DMS53 treated with DMSO at 0.1 percent for 48 hours (cell line): ENCODE measurements at regions not wholly inside any gene's neighbourhood (a gene's known extent, or its start where the extent isn't known, plus 50 kb on each side); places are given as distances from the start of the nearest gene placed in this dataset.

Source experiments
- DNase-seq: peaks from one replicate; lab custom pipeline; 2025; ENCODE audit not compliant: unreplicated experiment; lab: John Stamatoyannopoulos, UW

GRCh38 chr12:77504466-77504865 is 326.2 kb upstream of the NAV3 start:
- DNase-seq: no peak

- no peak for DNase-seq
Measured at GRCh38 chr12:77500089-77500488, 330.6 kb upstream of the NAV3 start.

GRCh38 chr12:77497647-77498046 is 333.0 kb upstream of the NAV3 start:
- no peak for DNase-seq

GRCh38 chr12:77496714-77497113 is 334.0 kb upstream of the NAV3 start:
- DNase-seq: no peak

GRCh38 chr12:77494296-77494695 is 336.4 kb upstream of the NAV3 start:
- DNase-seq: no peak

GRCh38 chr12:77493302-77494168 is 337.2 kb upstream of the NAV3 start:
- DNase-seq: no peak

GRCh38 chr12:77492536-77492935 is 338.2 kb upstream of the NAV3 start:
- no peak for DNase-seq

- no peak for DNase-seq
Measured at GRCh38 chr12:77489331-77489970, 341.2 kb upstream of the NAV3 start.

GRCh38 chr12:77488041-77488620 is 342.6 kb upstream of the NAV3 start:
- no peak for DNase-seq

GRCh38 chr12:77486872-77487271 is 343.8 kb upstream of the NAV3 start:
- no peak for DNase-seq

GRCh38 chr12:77485961-77486854 is 344.5 kb upstream of the NAV3 start:
- DNase-seq: no peak

- DNase-seq: no peak
Measured at GRCh38 chr12:77481687-77482086, 349.0 kb upstream of the NAV3 start.

- DNase-seq: no peak
Measured at GRCh38 chr12:77477907-77478533, 352.7 kb upstream of the NAV3 start.

GRCh38 chr12:77471801-77472200 is 358.9 kb upstream of the NAV3 start:
- DNase-seq: no peak

GRCh38 chr12:77469578-77470333 is 360.9 kb upstream of the NAV3 start:
- DNase-seq: no peak

GRCh38 chr12:77442633-77443032 is 377.3 kb upstream of the E2F7 start:
- no peak for DNase-seq

GRCh38 chr12:77439749-77440148 is 374.4 kb upstream of the E2F7 start:
- DNase-seq: no peak

- no peak for DNase-seq
Measured at GRCh38 chr12:77438644-77439043, 373.3 kb upstream of the E2F7 start.

- no peak for DNase-seq
Measured at GRCh38 chr12:77437206-77437605, 371.8 kb upstream of the E2F7 start.
